Tibial artery (tissue), 4 donors: ENCODE measurements at regions not wholly inside any gene's neighbourhood (a gene's known extent, or its start where the extent isn't known, plus 50 kb on each side); places are given as distances from the start of the nearest gene placed in this dataset.

ENCODE experiments used
- DNase-seq, 2 donors: peaks; one replicate each; pipeline ENCODE4 v3.0.0-alpha.2; 2019
- H3K27ac ChIP-seq, 2 donors: fragments of 200-600 bp; sonication (generic) in 1 of 2; 1 replicate in 1 of 2; 2 replicates in 1 of 2; pipeline ENCODE4 v1.5.1; 2018 to 2019; ENCODE audit warnings: mild to moderate bottlenecking in 1 of 2
- H3K27me3 ChIP-seq, 2 donors: fragments of 200-600 bp; sonication (generic) in 1 of 2; one replicate each; pipeline versions ENCODE4 v1.5.1 to v1.6.0; 2016 to 2019
- H3K36me3 ChIP-seq, 3 donors: fragments of 200-600 bp; sonication (generic) in 2 of 3; one replicate each; pipeline ENCODE4 v1.5.1; 2016 to 2019; ENCODE audit warnings: mild to moderate bottlenecking in 2 of 3
- H3K4me1 ChIP-seq, 4 donors: fragments of 200-600 bp; sonication (generic) in 2 of 4; 1 replicate in 3 of 4; 2 replicates in 1 of 4; pipeline ENCODE4 v1.5.1; 2016 to 2019
- H3K4me3 ChIP-seq, 2 donors: fragments of 200-600 bp; sonication (generic) in 1 of 2; 1 replicate in 1 of 2; 2 replicates in 1 of 2; pipeline ENCODE4 v1.5.1; 2018 to 2019; ENCODE audit warnings: mild to moderate bottlenecking in 2 of 2
- H3K9me3 ChIP-seq, 3 donors: fragments of 200-600 bp; sonication (generic) in 1 of 3; one replicate each; pipeline ENCODE4 v1.5.1; 2016 to 2019
- CTCF ChIP-seq, 2 experiments: fragments of 200-600 bp in 1 of 2; fragments of 450-650 bp in 1 of 2; IDR thresholded peaks; one replicate each; pipeline ENCODE4 v1.5.1; 2017 to 2019; ENCODE audit warnings: antibody characterized with exemption in 2 of 2, mild to moderate bottlenecking in 1 of 2, moderate library complexity in 1 of 2
- intact Hi-C: fragments of 100-400 bp; cut with DNase I; formaldehyde crosslinking; loops from one replicate; pipeline ENCODE4 v1.15.0; 2023; ENCODE audit warnings: low total_unique reads

- Histone ChIP-seq H3K36me3 (no peaks in the 10 kb centered on the region), H3K4me3 (no peak overlapping the region), H3K4me1 (no peaks in the 10 kb centered on the region), H3K27me3 (no peaks in the 10 kb centered on the region), H3K27ac (no peak overlapping the region), H3K9me3 (peaks cover 0 to 14% (median 6%) of the 10 kb centered on the region in 3 donors)
- TF ChIP-seq CTCF (IDR thresholded peaks at IDR 0.05) = no peak
- intact Hi-C loops = no loop called here
- DNase-seq = no peak
These were observed 269.7 kb upstream of the ZNF521 start for GRCh38 chr18:25621682-25622081.

GRCh38 chr18:25621144-25621543 lies 269.2 kb upstream of the ZNF521 start:
- peaks cover 0 to 8% (median 3%) of the 10 kb centered on the region in 3 donors for H3K9me3 ChIP-seq
- H3K36me3 ChIP-seq = no peaks in the 10 kb centered on the region
- intact Hi-C loops = no loop called here

GRCh38 chr18:25614168-25614567 lies 262.2 kb upstream of the ZNF521 start:
- intact Hi-C loops = no loop called here
- Histone ChIP-seq H3K4me3 (no peak overlapping the region), H3K36me3 (no peaks in the 10 kb centered on the region), H3K27me3 (no peaks in the 10 kb centered on the region), H3K9me3 (peaks cover 0 to 6% (median 0%) of the 10 kb centered on the region in 3 donors), H3K4me1 (no peaks in the 10 kb centered on the region), H3K27ac (no peak overlapping the region)
- no peak for TF ChIP-seq CTCF (IDR thresholded peaks at IDR 0.05)
- DNase-seq = no peak

More at GRCh38 chr18:25621144-25621543, 269.2 kb upstream of the ZNF521 start:
- Histone ChIP-seq H3K4me1 (no peaks in the 10 kb centered on the region), H3K27ac (no peak overlapping the region), H3K4me3 (no peak overlapping the region), H3K27me3 (no peaks in the 10 kb centered on the region)
- DNase-seq = no peak
- TF ChIP-seq CTCF (IDR thresholded peaks at IDR 0.05) = no peak

GRCh38 chr18:25612466-25612865 lies 260.5 kb upstream of the ZNF521 start:
- Histone ChIP-seq H3K9me3 (peaks cover 0 to 6% (median 0%) of the 10 kb centered on the region in 3 donors), H3K4me1 (no peaks in the 10 kb centered on the region), H3K27ac (no peak overlapping the region), H3K27me3 (no peaks in the 10 kb centered on the region), H3K4me3 (no peak overlapping the region), H3K36me3 (no peaks in the 10 kb centered on the region)
- intact Hi-C loops = no loop called here
- no peak for TF ChIP-seq CTCF (IDR thresholded peaks at IDR 0.05)
- no peak for DNase-seq

- Histone ChIP-seq H3K9me3 (no peaks in the 10 kb centered on the region), H3K27me3 (no peaks in the 10 kb centered on the region), H3K27ac (no peak overlapping the region), H3K4me3 (no peak overlapping the region), H3K4me1 (no peaks in the 10 kb centered on the region), H3K36me3 (no peaks in the 10 kb centered on the region)
- no peak for DNase-seq
- no peak for TF ChIP-seq CTCF (IDR thresholded peaks at IDR 0.05)
- intact Hi-C loops = no loop called here
These were observed 256.1 kb upstream of the ZNF521 start for GRCh38 chr18:25608091-25608490.
